ENCODE measurements at regions not wholly inside any gene's neighbourhood (a gene's known extent, or its start where the extent isn't known, plus 50 kb on each side); places are given as distances from the start of the nearest gene placed in this dataset.

DNA sequence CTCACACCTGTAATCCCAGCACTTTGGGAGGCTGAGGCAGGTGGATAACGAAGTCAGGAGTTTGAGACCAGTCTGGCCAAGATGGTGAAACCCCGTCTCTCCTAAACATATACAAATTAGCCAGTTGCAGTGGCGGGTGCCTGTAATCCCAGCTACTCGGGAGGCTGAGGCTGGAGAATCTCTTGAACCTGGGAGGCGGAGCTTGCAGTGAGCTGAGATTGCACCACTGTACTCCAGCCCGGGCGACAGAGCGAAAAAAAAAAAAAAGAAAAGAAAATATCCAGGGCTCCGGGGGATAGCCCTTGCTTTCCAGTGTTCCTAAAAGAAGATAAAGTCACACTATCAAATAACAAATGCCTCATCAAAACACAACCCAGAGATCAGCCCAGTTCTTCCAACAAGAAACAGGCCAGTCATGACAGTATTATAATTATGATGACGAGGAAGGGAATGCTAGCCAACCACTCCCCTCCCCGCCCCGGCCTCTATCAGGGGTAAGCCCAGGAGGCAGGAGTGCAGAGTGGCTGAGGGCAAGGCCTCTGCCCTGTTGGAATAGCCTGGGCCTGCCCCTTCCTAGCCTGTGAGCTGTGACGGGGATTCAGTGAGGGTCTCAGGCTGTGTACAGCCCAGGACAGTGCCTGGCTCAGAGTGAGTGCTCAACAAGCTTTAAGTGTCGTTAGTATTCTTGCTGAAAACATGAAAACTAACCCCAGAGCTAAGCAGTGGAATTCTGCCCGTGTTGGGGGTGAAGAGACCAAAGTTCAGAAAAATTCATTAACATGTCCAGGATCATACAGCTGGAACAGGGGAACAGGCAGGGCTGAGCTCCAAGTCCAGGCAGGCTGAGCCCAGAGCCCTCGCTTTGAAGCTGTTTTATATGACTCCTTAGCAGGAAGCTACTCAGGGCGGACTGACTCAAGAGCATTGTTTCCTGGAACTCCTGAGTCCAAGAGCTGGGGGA lies 54.3 kb downstream of the FAM241B start:
- no peak overlapping the region for H3K4me3 ChIP-seq (ENCODE audit: low read depth, low read length)
- TF ChIP-seq ZNF843 (tag by site-specific recombination; IDR thresholded peaks at IDR 0.05) (no peak), ZBTB17 (tag by site-specific recombination; IDR thresholded peaks at IDR 0.05) (peak; percentile 24; the same call in 1 of the 2 replicates)
- CTCF ChIA-PET: interaction anchor here (0.7 to 1.9 kb wide), 5 partner anchors 11 to 462 kb away, joined by 3 to 6 read pairs (median 3); partner anchors contain the start of gene TYSND1
- H3K9me3 ChIP-seq (ENCODE audit: control insufficient read depth, insufficient read depth, low read depth, low read length): no peaks in the 10 kb centered on the region
- POLR2A ChIA-PET: no interaction called here
- no peaks in the 10 kb centered on the region for H3K4me1 ChIP-seq (ENCODE audit: control insufficient read depth, insufficient read depth, low read length)
- H3K27ac ChIP-seq (ENCODE audit: extremely low read depth, low read depth, low read length): no peak overlapping the region
- H3K36me3 ChIP-seq (ENCODE audit: control insufficient read depth in 2 of 2, insufficient read depth in 1 of 2, low read length in 2 of 2): no peaks in the 10 kb centered on the region

DNA sequence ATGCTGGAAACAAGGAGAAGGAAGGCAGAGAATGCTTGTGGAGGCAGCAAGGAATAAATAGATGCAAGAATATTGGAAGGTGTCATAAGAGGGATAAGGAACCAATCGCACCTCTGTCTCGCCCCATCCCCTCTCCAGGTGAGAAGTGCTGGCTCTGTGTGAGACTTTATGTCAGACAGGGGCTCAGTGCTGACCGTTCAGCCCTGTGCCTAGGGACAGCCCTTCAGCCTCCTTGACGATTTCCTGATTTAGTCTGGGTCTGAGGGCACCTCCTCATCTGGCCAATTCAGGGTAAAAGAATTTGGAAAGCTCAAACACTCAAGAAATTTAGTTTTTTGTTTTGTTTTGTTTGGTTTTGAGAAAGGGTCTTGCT lies 54.9 kb downstream of the FAM241B start:
- TF ChIP-seq ZEB2 (tag by site-specific recombination; IDR thresholded peaks at IDR 0.05) (no peak), ZNF112 (tag by site-specific recombination; IDR thresholded peaks at IDR 0.05) (no peak), YY1 (tag by site-specific recombination; IDR thresholded peaks at IDR 0.05) (no peak)
- TF ChIP-seq, protein P1, sequence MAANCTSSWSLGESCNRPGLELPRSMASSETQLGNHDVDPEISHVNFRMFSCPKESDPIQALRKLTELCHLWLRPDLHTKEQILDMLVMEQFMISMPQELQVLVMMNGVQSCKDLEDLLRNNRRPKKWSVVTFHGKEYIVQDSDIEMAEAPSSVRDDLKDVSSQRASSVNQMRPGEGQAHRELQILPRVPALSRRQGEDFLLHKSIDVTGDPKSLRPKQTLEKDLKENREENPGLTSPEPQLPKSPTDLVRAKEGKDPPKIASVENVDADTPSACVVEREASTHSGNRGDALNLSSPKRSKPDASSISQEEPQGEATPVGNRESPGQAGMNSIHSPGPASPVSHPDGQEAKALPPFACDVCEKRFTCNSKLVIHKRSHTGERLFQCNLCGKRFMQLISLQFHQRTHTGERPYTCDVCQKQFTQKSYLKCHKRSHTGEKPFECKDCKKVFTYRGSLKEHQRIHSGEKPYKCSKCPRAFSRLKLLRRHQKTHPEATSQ (tag by site-specific recombination; IDR thresholded peaks at IDR 0.05): no peak
- TF ChIP-seq, protein P2, sequence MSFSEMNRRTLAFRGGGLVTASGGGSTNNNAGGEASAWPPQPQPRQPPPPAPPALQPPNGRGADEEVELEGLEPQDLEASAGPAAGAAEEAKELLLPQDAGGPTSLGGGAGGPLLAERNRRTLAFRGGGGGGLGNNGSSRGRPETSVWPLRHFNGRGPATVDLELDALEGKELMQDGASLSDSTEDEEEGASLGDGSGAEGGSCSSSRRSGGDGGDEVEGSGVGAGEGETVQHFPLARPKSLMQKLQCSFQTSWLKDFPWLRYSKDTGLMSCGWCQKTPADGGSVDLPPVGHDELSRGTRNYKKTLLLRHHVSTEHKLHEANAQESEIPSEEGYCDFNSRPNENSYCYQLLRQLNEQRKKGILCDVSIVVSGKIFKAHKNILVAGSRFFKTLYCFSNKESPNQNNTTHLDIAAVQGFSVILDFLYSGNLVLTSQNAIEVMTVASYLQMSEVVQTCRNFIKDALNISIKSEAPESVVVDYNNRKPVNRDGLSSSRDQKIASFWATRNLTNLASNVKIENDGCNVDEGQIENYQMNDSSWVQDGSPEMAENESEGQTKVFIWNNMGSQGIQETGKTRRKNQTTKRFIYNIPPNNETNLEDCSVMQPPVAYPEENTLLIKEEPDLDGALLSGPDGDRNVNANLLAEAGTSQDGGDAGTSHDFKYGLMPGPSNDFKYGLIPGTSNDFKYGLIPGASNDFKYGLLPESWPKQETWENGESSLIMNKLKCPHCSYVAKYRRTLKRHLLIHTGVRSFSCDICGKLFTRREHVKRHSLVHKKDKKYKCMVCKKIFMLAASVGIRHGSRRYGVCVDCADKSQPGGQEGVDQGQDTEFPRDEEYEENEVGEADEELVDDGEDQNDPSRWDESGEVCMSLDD (tag by site-specific recombination; IDR thresholded peaks at IDR 0.05): no peak
- TF ChIP-seq, protein P3, sequence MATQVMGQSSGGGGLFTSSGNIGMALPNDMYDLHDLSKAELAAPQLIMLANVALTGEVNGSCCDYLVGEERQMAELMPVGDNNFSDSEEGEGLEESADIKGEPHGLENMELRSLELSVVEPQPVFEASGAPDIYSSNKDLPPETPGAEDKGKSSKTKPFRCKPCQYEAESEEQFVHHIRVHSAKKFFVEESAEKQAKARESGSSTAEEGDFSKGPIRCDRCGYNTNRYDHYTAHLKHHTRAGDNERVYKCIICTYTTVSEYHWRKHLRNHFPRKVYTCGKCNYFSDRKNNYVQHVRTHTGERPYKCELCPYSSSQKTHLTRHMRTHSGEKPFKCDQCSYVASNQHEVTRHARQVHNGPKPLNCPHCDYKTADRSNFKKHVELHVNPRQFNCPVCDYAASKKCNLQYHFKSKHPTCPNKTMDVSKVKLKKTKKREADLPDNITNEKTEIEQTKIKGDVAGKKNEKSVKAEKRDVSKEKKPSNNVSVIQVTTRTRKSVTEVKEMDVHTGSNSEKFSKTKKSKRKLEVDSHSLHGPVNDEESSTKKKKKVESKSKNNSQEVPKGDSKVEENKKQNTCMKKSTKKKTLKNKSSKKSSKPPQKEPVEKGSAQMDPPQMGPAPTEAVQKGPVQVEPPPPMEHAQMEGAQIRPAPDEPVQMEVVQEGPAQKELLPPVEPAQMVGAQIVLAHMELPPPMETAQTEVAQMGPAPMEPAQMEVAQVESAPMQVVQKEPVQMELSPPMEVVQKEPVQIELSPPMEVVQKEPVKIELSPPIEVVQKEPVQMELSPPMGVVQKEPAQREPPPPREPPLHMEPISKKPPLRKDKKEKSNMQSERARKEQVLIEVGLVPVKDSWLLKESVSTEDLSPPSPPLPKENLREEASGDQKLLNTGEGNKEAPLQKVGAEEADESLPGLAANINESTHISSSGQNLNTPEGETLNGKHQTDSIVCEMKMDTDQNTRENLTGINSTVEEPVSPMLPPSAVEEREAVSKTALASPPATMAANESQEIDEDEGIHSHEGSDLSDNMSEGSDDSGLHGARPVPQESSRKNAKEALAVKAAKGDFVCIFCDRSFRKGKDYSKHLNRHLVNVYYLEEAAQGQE (tag by site-specific recombination; IDR thresholded peaks at IDR 0.05): no peak
- TF ChIP-seq, protein P4, sequence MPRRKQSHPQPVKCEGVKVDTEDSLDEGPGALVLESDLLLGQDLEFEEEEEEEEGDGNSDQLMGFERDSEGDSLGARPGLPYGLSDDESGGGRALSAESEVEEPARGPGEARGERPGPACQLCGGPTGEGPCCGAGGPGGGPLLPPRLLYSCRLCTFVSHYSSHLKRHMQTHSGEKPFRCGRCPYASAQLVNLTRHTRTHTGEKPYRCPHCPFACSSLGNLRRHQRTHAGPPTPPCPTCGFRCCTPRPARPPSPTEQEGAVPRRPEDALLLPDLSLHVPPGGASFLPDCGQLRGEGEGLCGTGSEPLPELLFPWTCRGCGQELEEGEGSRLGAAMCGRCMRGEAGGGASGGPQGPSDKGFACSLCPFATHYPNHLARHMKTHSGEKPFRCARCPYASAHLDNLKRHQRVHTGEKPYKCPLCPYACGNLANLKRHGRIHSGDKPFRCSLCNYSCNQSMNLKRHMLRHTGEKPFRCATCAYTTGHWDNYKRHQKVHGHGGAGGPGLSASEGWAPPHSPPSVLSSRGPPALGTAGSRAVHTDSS (tag by site-specific recombination; IDR thresholded peaks at IDR 0.05): no peak
- H3K9me3 ChIP-seq (ENCODE audit: control insufficient read depth, insufficient read depth, low read depth, low read length): no peaks in the 10 kb centered on the region
- CTCF ChIA-PET: interaction anchor here (0.9 to 1.9 kb wide), 4 partner anchors 10 to 56 kb away, joined by 3 to 6 read pairs (median 4); no protein-coding TSS in a partner anchor
- POLR2A ChIA-PET: no interaction called here
- H3K27ac ChIP-seq (ENCODE audit: extremely low read depth, low read depth, low read length): no peak overlapping the region
- no peaks in the 10 kb centered on the region for H3K36me3 ChIP-seq (ENCODE audit: control insufficient read depth in 2 of 2, insufficient read depth in 1 of 2, low read length in 2 of 2)
- no peak overlapping the region for H3K4me3 ChIP-seq (ENCODE audit: low read depth, low read length)
- no peaks in the 10 kb centered on the region for H3K4me1 ChIP-seq (ENCODE audit: control insufficient read depth, insufficient read depth, low read length)

DNA sequence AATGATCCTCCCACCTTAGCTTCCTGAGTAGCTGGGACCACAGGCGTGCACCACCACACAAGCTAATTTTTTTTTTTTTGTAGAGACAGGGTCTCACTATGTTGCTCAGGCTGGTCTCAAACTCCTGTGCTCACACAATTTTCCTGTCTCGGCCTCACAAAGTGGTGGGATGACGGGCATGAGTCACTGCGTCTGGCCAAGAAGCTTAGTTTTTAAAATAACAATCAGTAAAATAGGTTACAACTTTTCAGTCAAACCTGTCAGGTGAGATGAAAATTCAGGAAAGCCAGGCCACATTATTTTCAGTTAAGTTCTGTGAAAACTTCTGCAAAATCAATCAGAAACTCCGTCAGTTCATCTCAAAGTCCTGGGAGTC lies 55.4 kb downstream of the FAM241B start:
- TF ChIP-seq OSR2 (tag by site-specific recombination; IDR thresholded peaks at IDR 0.05): no peak
- TF ChIP-seq, protein P3 (tag by site-specific recombination; IDR thresholded peaks at IDR 0.05): no peak
- TF ChIP-seq HOXC10 (CRISPR knock-in tag; IDR thresholded peaks at IDR 0.05): no peak
- no peak for TF ChIP-seq ZBTB17 (tag by site-specific recombination; IDR thresholded peaks at IDR 0.05)
- ChIA-PET POLR2A (no interaction called here), CTCF (interaction anchor here (0.6 to 1.9 kb wide), 4 partner anchors 10 to 103 kb away, joined by 3 to 6 read pairs (median 4); no protein-coding TSS in a partner anchor)
- Histone ChIP-seq H3K9me3 (ENCODE audit: control insufficient read depth, insufficient read depth, low read depth, low read length) (no peaks in the 10 kb centered on the region), H3K4me3 (ENCODE audit: low read depth, low read length) (no peak overlapping the region), H3K4me1 (ENCODE audit: control insufficient read depth, insufficient read depth, low read length) (no peaks in the 10 kb centered on the region), H3K36me3 (ENCODE audit: control insufficient read depth in 2 of 2, insufficient read depth in 1 of 2, low read length in 2 of 2) (no peaks in the 10 kb centered on the region), H3K27ac (ENCODE audit: extremely low read depth, low read depth, low read length) (no peak overlapping the region)
